H7 (cell line): ENCODE measurements at regions not wholly inside any gene's neighbourhood (a gene's known extent, or its start where the extent isn't known, plus 50 kb on each side); places are given as distances from the start of the nearest gene placed in this dataset.

ENCODE experiments used
- DNase-seq: peaks from one replicate; pipeline ENCODE4 v3.0.0; 2012
- H3K27me3 ChIP-seq: 2 replicates; pipeline ENCODE4 v1.6.0; 2011; ENCODE audit warnings: mild to moderate bottlenecking, low read length; ENCODE audit not compliant: control insufficient read depth, insufficient read depth
- H3K36me3 ChIP-seq: replicated peaks from 2 replicates; pipeline ENCODE4 v1.5.1; 2011; ENCODE audit warnings: low read length; ENCODE audit not compliant: control insufficient read depth, insufficient read depth
- H3K4me3 ChIP-seq: 2 replicates; pipeline ENCODE4 v1.5.1; 2011; ENCODE audit warnings: low read depth, mild to moderate bottlenecking, control low read depth, low read length, moderate library complexity; ENCODE audit not compliant: insufficient read depth

- H3K36me3 ChIP-seq, result no peaks in the 10 kb centered on the region
- H3K4me3 ChIP-seq, result no peak overlapping the region
- no peak for DNase-seq
- no peaks in the 10 kb centered on the region; the same call in 1 of the 2 replicates for H3K27me3 ChIP-seq
Observed at GRCh38 chr6:113292646-113293422, 564.3 kb upstream of the MARCKS start.

- Histone ChIP-seq H3K36me3 (no peaks in the 10 kb centered on the region), H3K27me3 (no peaks in the 10 kb centered on the region; the same call in 1 of the 2 replicates), H3K4me3 (no peak overlapping the region)
- DNase-seq, result no peak
Observed at GRCh38 chr6:113293423-113293740, 563.8 kb upstream of the MARCKS start.

GRCh38 chr6:113299531-113299930 is 557.6 kb upstream of the MARCKS start:
- no peak for DNase-seq
- no peaks in the 10 kb centered on the region for H3K27me3 ChIP-seq
- H3K4me3 ChIP-seq, result no peak overlapping the region
- no peaks in the 10 kb centered on the region for H3K36me3 ChIP-seq

GRCh38 chr6:113301651-113302050 is 555.5 kb upstream of the MARCKS start:
- H3K27me3 ChIP-seq, result no peaks in the 10 kb centered on the region
- no peak for DNase-seq

GRCh38 chr6:113304116-113304515 is 553.0 kb upstream of the MARCKS start:
- Histone ChIP-seq H3K27me3 (no peaks in the 10 kb centered on the region), H3K4me3 (no peak overlapping the region), H3K36me3 (no peaks in the 10 kb centered on the region)
- DNase-seq, result no peak

More at GRCh38 chr6:113301651-113302050, 555.5 kb upstream of the MARCKS start:
- no peaks in the 10 kb centered on the region for H3K36me3 ChIP-seq
- H3K4me3 ChIP-seq, result no peak overlapping the region

- no peaks in the 10 kb centered on the region; the same call in 1 of the 2 replicates for H3K36me3 ChIP-seq
- DNase-seq, result peak; percentile 2
- no peaks in the 10 kb centered on the region for H3K27me3 ChIP-seq
- H3K4me3 ChIP-seq, result no peak overlapping the region
Observed at GRCh38 chr6:113306552-113307145, 550.5 kb upstream of the MARCKS start.

GRCh38 chr6:113308266-113308665 is 548.9 kb upstream of the MARCKS start:
- H3K36me3 ChIP-seq, result no peaks in the 10 kb centered on the region; the same call in 1 of the 2 replicates
- DNase-seq, result no peak
- H3K27me3 ChIP-seq, result no peaks in the 10 kb centered on the region
- no peak overlapping the region for H3K4me3 ChIP-seq

- Histone ChIP-seq H3K36me3 (no peaks in the 10 kb centered on the region; the same call in 1 of the 2 replicates), H3K27me3 (no peaks in the 10 kb centered on the region), H3K4me3 (no peak overlapping the region)
- no peak for DNase-seq
Observed at GRCh38 chr6:113313841-113314240, 543.3 kb upstream of the MARCKS start.

GRCh38 chr6:113315165-113315564 is 542.0 kb upstream of the MARCKS start:
- Histone ChIP-seq H3K36me3 (no peaks in the 10 kb centered on the region), H3K27me3 (no peaks in the 10 kb centered on the region), H3K4me3 (no peak overlapping the region)
- no peak for DNase-seq

- Histone ChIP-seq H3K4me3 (no peak overlapping the region), H3K27me3 (no peaks in the 10 kb centered on the region)
- no peak for DNase-seq
Observed at GRCh38 chr6:113315879-113316278, 541.3 kb upstream of the MARCKS start.

GRCh38 chr6:113317442-113317841 is 539.7 kb upstream of the MARCKS start:
- H3K36me3 ChIP-seq, result no peaks in the 10 kb centered on the region
- no peaks in the 10 kb centered on the region for H3K27me3 ChIP-seq
- DNase-seq, result no peak
- no peak overlapping the region for H3K4me3 ChIP-seq

More at GRCh38 chr6:113315879-113316278, 541.3 kb upstream of the MARCKS start:
- H3K36me3 ChIP-seq, result no peaks in the 10 kb centered on the region

- no peaks in the 10 kb centered on the region for H3K27me3 ChIP-seq
- no peak for DNase-seq
- H3K36me3 ChIP-seq, result no peaks in the 10 kb centered on the region
- no peak overlapping the region for H3K4me3 ChIP-seq
Observed at GRCh38 chr6:113317891-113318574, 539.1 kb upstream of the MARCKS start.

- Histone ChIP-seq H3K36me3 (no peaks in the 10 kb centered on the region), H3K27me3 (no peaks in the 10 kb centered on the region), H3K4me3 (no peak overlapping the region)
- no peak for DNase-seq
Observed at GRCh38 chr6:113318575-113318917, 538.6 kb upstream of the MARCKS start.

- Histone ChIP-seq H3K4me3 (no peak overlapping the region), H3K27me3 (no peaks in the 10 kb centered on the region), H3K36me3 (no peaks in the 10 kb centered on the region)
- no peak for DNase-seq
Observed at GRCh38 chr6:113320653-113321052, 536.5 kb upstream of the MARCKS start.

GRCh38 chr6:113326781-113327180 is 530.4 kb upstream of the MARCKS start:
- no peaks in the 10 kb centered on the region for H3K36me3 ChIP-seq
- H3K27me3 ChIP-seq, result no peaks in the 10 kb centered on the region
- DNase-seq, result no peak
- no peak overlapping the region for H3K4me3 ChIP-seq
